ENCODE measurements at regions not wholly inside any gene's neighbourhood (a gene's known extent, or its start where the extent isn't known, plus 50 kb on each side); places are given as distances from the start of the nearest gene placed in this dataset.

DNA sequence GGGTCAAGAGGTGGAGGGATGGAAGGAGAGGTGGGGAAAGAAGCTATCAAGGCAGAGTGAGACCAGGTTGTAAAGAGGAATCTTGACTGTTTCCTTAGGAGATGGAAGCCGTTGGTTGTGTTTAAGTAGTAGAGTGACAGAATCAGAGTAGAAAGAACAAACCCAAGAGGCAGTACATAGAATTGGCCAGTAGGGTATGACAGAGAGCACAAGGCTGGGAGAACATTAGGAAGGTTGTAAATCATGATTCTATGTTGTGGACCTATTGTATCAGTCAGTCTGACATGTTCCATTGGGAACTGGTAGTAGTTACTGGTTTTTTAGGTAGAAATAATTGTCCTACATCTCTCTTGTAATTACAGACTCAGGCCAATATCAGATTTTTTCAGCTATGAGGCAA, 486.9 kb upstream of the USP24 start:
- TF ChIP-seq, protein P1, sequence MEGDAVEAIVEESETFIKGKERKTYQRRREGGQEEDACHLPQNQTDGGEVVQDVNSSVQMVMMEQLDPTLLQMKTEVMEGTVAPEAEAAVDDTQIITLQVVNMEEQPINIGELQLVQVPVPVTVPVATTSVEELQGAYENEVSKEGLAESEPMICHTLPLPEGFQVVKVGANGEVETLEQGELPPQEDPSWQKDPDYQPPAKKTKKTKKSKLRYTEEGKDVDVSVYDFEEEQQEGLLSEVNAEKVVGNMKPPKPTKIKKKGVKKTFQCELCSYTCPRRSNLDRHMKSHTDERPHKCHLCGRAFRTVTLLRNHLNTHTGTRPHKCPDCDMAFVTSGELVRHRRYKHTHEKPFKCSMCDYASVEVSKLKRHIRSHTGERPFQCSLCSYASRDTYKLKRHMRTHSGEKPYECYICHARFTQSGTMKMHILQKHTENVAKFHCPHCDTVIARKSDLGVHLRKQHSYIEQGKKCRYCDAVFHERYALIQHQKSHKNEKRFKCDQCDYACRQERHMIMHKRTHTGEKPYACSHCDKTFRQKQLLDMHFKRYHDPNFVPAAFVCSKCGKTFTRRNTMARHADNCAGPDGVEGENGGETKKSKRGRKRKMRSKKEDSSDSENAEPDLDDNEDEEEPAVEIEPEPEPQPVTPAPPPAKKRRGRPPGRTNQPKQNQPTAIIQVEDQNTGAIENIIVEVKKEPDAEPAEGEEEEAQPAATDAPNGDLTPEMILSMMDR (IDR thresholded peaks at IDR 0.05), result peak; percentile 17 to 58 (median 42)
- no peak for TF ChIP-seq POLR2AphosphoS5 (IDR thresholded peaks at IDR 0.05)
